Erythroblast (primary cell): ENCODE measurements at regions not wholly inside any gene's neighbourhood (a gene's known extent, or its start where the extent isn't known, plus 50 kb on each side); places are given as distances from the start of the nearest gene placed in this dataset.
"Not testable (repeated sequence)": the region's sequence is repeated elsewhere in the genome, so short reads cannot be mapped to it uniquely, and the experiment has no call there.

Experiments used
- GATA1 ChIP-seq: IDR thresholded peaks from 2 replicates; pipeline ENCODE4 v1.6.1; 2011; ENCODE audit warnings: low read depth, mild to moderate bottlenecking, control low read depth, low read length, moderate library complexity
- POLR2A ChIP-seq: IDR thresholded peaks from 2 replicates; pipeline ENCODE4 v1.6.1; 2011; ENCODE audit warnings: mild to moderate bottlenecking, low read length

GRCh38 chr3:82620744-82621143 is 859.3 kb upstream of the GBE1 start:
- TF ChIP-seq POLR2A, GATA1: not testable (repeated sequence)
